ENCODE measurements at regions not wholly inside any gene's neighbourhood (a gene's known extent, or its start where the extent isn't known, plus 50 kb on each side); places are given as distances from the start of the nearest gene placed in this dataset.

- no peaks in the 10 kb centered on the region for H4K20me1 ChIP-seq (ENCODE audit: insufficient read depth, low read length)
- TF ChIP-seq EZH2phosphoT487 (IDR thresholded peaks at IDR 0.05; ENCODE audit: borderline replicate concordance, low read depth, low read length) (no peak), CTCF (conservative IDR thresholded peaks at IDR 0.05; ENCODE audit: low read length) (no peak)
- H3K4me3 ChIP-seq (ENCODE audit: low read depth, low read length, poor library complexity, severe bottlenecking): no peak overlapping the region
- peaks cover 3% of the 10 kb centered on the region for H3K4me1 ChIP-seq (ENCODE audit: insufficient read depth, low read length, poor library complexity, severe bottlenecking)
- H3K27ac ChIP-seq (ENCODE audit: low read depth, low read length, poor library complexity, severe bottlenecking): no peak overlapping the region
- no TSS peak for BruUV-seq (replicated peaks)
- POLR2A ChIA-PET: interaction anchor here (0.6 to 1.4 kb wide), 2 partner anchors 11 to 40 kb away, joined by 4 to 5 read pairs; no protein-coding TSS in a partner anchor
- CTCF ChIA-PET (ENCODE audit: unreplicated experiment): no interaction called here
- no peaks in the 10 kb centered on the region for H3K79me2 ChIP-seq (ENCODE audit: insufficient read depth, low read depth, low read length)
- no peaks in the 10 kb centered on the region for H3K9me2 ChIP-seq (ENCODE audit: insufficient read depth, low read length)
- no peaks in the 10 kb centered on the region; the same call in 1 of the 2 replicates for H3K9me3 ChIP-seq (ENCODE audit: low read length)
- H2AFZ ChIP-seq (ENCODE audit: low read length): no peak overlapping the region
- H3K36me3 ChIP-seq (ENCODE audit: insufficient read depth, low read length): no peaks in the 10 kb centered on the region
- DNase-seq (ENCODE audit: low spot score): no peak
- intact Hi-C loops (cut with micrococcal nuclease; ENCODE audit: unreplicated experiment): no loop called here
- no peak overlapping the region for H3K4me2 ChIP-seq (ENCODE audit: low read length)
Measured at GRCh38 chr3:182631183-182632076, 161.9 kb upstream of the ATP11B start.

- TF ChIP-seq EZH2phosphoT487 (IDR thresholded peaks at IDR 0.05; ENCODE audit: borderline replicate concordance, low read depth, low read length) (no peak), CTCF (conservative IDR thresholded peaks at IDR 0.05; ENCODE audit: low read length) (no peak)
- DNase-seq (ENCODE audit: low spot score): no peak
- Histone ChIP-seq H3K27ac (ENCODE audit: low read depth, low read length, poor library complexity, severe bottlenecking) (no peak overlapping the region), H3K9me2 (ENCODE audit: insufficient read depth, low read length) (no peaks in the 10 kb centered on the region), H3K9me3 (ENCODE audit: low read length) (no peaks in the 10 kb centered on the region; the same call in 1 of the 2 replicates), H3K4me2 (ENCODE audit: low read length) (no peak overlapping the region), H3K4me3 (ENCODE audit: low read depth, low read length, poor library complexity, severe bottlenecking) (no peak overlapping the region), H2AFZ (ENCODE audit: low read length) (no peak overlapping the region), H3K79me2 (ENCODE audit: insufficient read depth, low read depth, low read length) (no peaks in the 10 kb centered on the region), H3K4me1 (ENCODE audit: insufficient read depth, low read length, poor library complexity, severe bottlenecking) (no peaks in the 10 kb centered on the region), H4K20me1 (ENCODE audit: insufficient read depth, low read length) (no peaks in the 10 kb centered on the region), H3K36me3 (ENCODE audit: insufficient read depth, low read length) (no peaks in the 10 kb centered on the region)
- no TSS peak for BruUV-seq (replicated peaks)
- intact Hi-C loops (cut with micrococcal nuclease; ENCODE audit: unreplicated experiment): no loop called here
- CTCF ChIA-PET (ENCODE audit: unreplicated experiment): no interaction called here
- POLR2A ChIA-PET: no interaction called here
Measured at GRCh38 chr3:182632077-182632393, 161.3 kb upstream of the ATP11B start.

- no TSS peak for BruUV-seq (replicated peaks)
Measured at GRCh38 chr3:182633186-182633585, 160.1 kb upstream of the ATP11B start.

More at GRCh38 chr3:182633186-182633585, 160.1 kb upstream of the ATP11B start:
- Histone ChIP-seq H3K36me3 (ENCODE audit: insufficient read depth, low read length) (no peaks in the 10 kb centered on the region), H3K79me2 (ENCODE audit: insufficient read depth, low read depth, low read length) (no peaks in the 10 kb centered on the region), H3K4me3 (ENCODE audit: low read depth, low read length, poor library complexity, severe bottlenecking) (no peak overlapping the region), H3K4me2 (ENCODE audit: low read length) (no peak overlapping the region), H4K20me1 (ENCODE audit: insufficient read depth, low read length) (no peaks in the 10 kb centered on the region), H3K9me2 (ENCODE audit: insufficient read depth, low read length) (no peaks in the 10 kb centered on the region), H3K27ac (ENCODE audit: low read depth, low read length, poor library complexity, severe bottlenecking) (no peak overlapping the region), H2AFZ (ENCODE audit: low read length) (no peak overlapping the region), H3K4me1 (ENCODE audit: insufficient read depth, low read length, poor library complexity, severe bottlenecking) (no peaks in the 10 kb centered on the region), H3K9me3 (ENCODE audit: low read length) (no peaks in the 10 kb centered on the region)
- intact Hi-C loops (cut with micrococcal nuclease; ENCODE audit: unreplicated experiment): no loop called here
- CTCF ChIA-PET (ENCODE audit: unreplicated experiment): no interaction called here
- TF ChIP-seq CTCF (conservative IDR thresholded peaks at IDR 0.05; ENCODE audit: low read length): no peak
- no peak for TF ChIP-seq EZH2phosphoT487 (IDR thresholded peaks at IDR 0.05; ENCODE audit: borderline replicate concordance, low read depth, low read length)
- no peak for DNase-seq (ENCODE audit: low spot score)
- POLR2A ChIA-PET: interaction anchor here (1.0 kb wide), 1 partner anchor 9 kb away, joined by 4 read pairs; no protein-coding TSS in a partner anchor
